ENCODE measurements at regions not wholly inside any gene's neighbourhood (a gene's known extent, or its start where the extent isn't known, plus 50 kb on each side); places are given as distances from the start of the nearest gene placed in this dataset.

DNA sequence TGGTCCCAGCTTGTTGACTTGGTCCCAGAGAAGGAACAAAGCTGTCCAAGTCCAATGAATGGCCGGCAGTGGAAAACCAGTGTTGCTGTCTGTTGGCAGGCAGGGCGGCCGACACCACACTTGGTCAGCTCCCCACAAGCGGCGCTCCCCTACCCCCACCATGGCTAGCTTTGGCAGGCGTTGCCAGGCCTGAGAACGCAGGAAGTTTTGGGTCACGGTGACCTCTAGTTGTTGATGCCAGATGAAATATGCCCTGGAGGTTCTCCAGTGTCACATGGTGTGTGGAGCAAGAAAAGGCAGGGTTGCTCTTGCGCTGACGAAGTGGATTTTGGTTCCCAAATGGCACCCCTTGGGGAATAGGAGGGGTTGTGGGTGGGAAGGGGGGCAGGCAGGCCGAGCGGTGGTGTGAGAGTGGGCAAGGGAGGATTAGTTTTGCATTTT, 72.7 kb upstream of the TPRG1 start:
- no peak overlapping the region for H3K4me3 ChIP-seq (ENCODE audit: low read depth, low read length)
- TF ChIP-seq CTCF (IDR thresholded peaks at IDR 0.05; ENCODE audit: borderline replicate concordance, insufficient read depth, low read depth, low read length) = no peak

DNA sequence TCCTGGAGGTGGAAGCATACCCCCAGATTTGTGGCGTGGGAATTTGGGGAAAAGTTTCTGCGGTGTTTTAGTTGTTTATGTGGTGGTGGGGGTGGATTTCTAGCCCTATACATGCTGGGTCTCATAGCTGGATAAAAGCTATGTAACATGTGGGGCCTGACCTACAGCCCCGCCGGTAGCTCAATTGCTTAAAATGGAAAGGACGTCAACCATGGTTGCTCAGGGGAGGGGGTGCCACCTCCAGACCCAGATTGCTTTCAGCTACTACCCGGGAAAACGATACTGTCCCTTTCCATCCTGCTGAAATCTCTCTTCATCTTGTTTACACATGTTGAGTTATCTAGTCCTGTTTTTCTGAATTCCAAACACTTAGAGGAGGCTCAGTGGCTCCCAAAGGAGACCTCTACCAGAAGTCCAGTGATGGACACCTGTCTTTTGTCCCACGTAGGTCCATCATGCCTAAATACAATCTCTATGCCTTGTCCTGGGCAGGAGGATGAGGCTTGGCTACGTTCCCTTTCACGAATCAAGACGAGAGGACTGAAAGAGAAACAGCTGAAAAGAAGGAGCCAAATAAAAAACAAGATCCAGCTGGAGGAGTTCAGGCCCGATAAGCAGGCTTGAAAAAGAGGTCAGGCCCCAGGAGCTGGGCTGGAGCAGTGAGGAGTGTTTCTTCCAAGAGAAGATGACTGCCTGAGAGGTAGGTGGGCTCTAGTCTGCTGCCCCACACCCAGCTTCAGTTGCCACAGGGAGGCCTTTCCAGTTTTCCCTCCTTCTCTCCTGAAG, 72.1 kb upstream of the TPRG1 start:
- no peak for TF ChIP-seq CTCF (IDR thresholded peaks at IDR 0.05; ENCODE audit: borderline replicate concordance, insufficient read depth, low read depth, low read length)
- H3K4me3 ChIP-seq (ENCODE audit: low read depth, low read length) = no peak overlapping the region

- H3K4me3 ChIP-seq (ENCODE audit: low read depth, low read length) = no peak overlapping the region
- no peak for TF ChIP-seq CTCF (IDR thresholded peaks at IDR 0.05; ENCODE audit: borderline replicate concordance, insufficient read depth, low read depth, low read length)
Measured at GRCh38 chr3:189100866-189101265, 70.9 kb upstream of the TPRG1 start.

GRCh38 chr3:189101594-189101993, 70.2 kb upstream of the TPRG1 start:
- no peak for TF ChIP-seq CTCF (IDR thresholded peaks at IDR 0.05; ENCODE audit: borderline replicate concordance, insufficient read depth, low read depth, low read length)
- H3K4me3 ChIP-seq (ENCODE audit: low read depth, low read length) = no peak overlapping the region

DNA sequence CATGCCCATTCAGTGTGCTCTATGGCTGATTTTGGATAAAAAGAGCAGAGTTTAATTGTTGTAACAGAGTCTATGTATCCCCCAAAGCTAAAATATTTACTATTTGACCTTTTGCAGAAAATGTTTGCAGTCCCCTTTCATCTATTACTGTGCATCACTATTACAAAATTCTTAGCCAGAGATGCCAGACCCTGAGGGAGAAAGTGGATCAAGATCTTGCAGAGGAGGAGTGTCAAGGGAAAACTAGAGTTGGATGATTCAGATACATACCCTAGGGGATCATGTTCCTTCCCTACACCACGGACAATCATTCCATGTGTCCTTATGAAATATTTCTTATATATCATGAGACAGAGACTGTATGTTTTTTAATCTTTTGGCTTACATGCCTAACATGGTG, 68.6 kb upstream of the TPRG1 start:
- no peak overlapping the region for H3K4me3 ChIP-seq (ENCODE audit: low read depth, low read length)
- TF ChIP-seq CTCF (IDR thresholded peaks at IDR 0.05; ENCODE audit: borderline replicate concordance, insufficient read depth, low read depth, low read length) = no peak

- H3K4me3 ChIP-seq (ENCODE audit: low read depth, low read length) = no peak overlapping the region
- TF ChIP-seq CTCF (IDR thresholded peaks at IDR 0.05; ENCODE audit: borderline replicate concordance, insufficient read depth, low read depth, low read length) = no peak
Measured at GRCh38 chr3:189108067-189108466, 63.7 kb upstream of the TPRG1 start.

GRCh38 chr3:189108735-189109134, 63.0 kb upstream of the TPRG1 start:
- TF ChIP-seq CTCF (IDR thresholded peaks at IDR 0.05; ENCODE audit: borderline replicate concordance, insufficient read depth, low read depth, low read length) = no peak
- no peak overlapping the region for H3K4me3 ChIP-seq (ENCODE audit: low read depth, low read length)

Data from GM12875 (cell line).